Memory B cell (primary cell): ENCODE measurements at regions not wholly inside any gene's neighbourhood (a gene's known extent, or its start where the extent isn't known, plus 50 kb on each side); places are given as distances from the start of the nearest gene placed in this dataset.
A peak's percentile ranks its signal among the peaks of the same experiment; 100 is the strongest.

Experiments
- ATAC-seq: fragments of 150-1000 bp; cut with Tn5 transposase; 2 replicates; pipeline ENCODE4 v1.10.0; 2021; ENCODE audit warnings: low read depth, mild to moderate bottlenecking, moderate library complexity
- DNase-seq, 2 donors: peaks; one replicate each; pipeline ENCODE4 v3.0.0; 2022; ENCODE audit warnings: low spot score in 2 of 2
- H3K27ac Mint-ChIP-seq: one replicate; pipeline ENCODE4 v1.8.0; 2022; ENCODE audit warnings: mild to moderate bottlenecking, moderate library complexity, mixed read lengths
- H3K27me3 Mint-ChIP-seq: one replicate; pipeline ENCODE4 v1.8.0; 2022; ENCODE audit warnings: mixed read lengths
- H3K36me3 Mint-ChIP-seq: one replicate; pipeline ENCODE4 v1.8.0; 2022; ENCODE audit warnings: mild to moderate bottlenecking, mixed read lengths
- H3K4me1 Mint-ChIP-seq: one replicate; pipeline ENCODE4 v1.8.0; 2022; ENCODE audit warnings: mixed read lengths
- H3K4me3 Mint-ChIP-seq: one replicate; pipeline ENCODE4 v1.8.0; 2022; ENCODE audit warnings: mild to moderate bottlenecking, moderate library complexity, mixed read lengths
- H3K9me3 Mint-ChIP-seq: one replicate; pipeline ENCODE4 v1.8.0; 2022; ENCODE audit warnings: mixed read lengths

DNA sequence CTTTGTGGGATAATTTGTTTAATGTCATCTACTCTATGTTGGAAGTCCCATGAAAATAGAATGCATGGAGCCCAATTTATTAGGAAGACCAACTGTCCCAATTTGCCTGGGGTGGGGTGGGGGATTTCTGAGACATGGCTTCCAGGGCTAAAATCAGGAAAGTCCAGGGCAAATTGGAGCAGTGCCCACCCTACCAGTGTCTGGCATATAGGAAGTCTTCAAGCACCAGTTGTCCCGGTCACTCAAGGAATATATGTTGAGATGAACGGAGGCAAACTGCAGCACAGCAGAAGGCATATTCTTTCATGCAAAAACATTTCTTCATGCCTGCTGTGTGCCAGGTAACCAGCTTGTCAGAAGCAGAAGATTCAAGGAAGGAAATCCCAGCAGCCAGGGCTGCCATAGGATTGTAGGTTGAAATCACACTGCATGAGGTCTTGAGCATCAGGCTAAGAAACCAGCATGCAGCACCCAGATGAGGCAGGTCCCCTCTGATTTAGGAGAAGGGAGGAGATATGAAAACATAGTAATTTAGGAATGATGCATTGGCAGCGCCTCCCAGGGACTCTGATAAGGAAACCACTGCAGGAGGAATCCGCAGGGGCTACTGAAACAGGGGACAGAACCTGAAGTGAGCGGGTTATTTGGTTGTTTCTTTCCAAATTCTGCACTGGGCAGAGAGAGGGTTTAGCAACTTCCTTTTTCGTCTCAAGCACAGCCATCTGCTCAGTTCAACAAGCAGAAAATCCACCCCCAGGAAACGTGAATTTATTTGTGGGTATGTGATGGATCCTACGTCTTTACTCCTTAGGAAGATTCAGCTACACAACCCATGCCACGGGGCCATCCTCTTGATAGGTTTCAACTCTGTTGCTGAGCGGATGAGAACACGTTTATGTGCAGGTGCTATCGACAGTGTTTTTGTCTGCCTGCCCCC is 112.6 kb upstream of the CPEB4 start:
- DNase-seq (no peak), ATAC-seq (peak; percentile 43)
- H3K27me3 Mint-ChIP-seq: peaks cover under 1% of the 10 kb centered on the region
- H3K4me1 Mint-ChIP-seq: peaks cover 22% of the 10 kb centered on the region
- no peaks in the 10 kb centered on the region for H3K9me3 Mint-ChIP-seq
- no peaks in the 10 kb centered on the region for H3K36me3 Mint-ChIP-seq
- no peak overlapping the region for H3K4me3 Mint-ChIP-seq
- no peak overlapping the region for H3K27ac Mint-ChIP-seq

DNA sequence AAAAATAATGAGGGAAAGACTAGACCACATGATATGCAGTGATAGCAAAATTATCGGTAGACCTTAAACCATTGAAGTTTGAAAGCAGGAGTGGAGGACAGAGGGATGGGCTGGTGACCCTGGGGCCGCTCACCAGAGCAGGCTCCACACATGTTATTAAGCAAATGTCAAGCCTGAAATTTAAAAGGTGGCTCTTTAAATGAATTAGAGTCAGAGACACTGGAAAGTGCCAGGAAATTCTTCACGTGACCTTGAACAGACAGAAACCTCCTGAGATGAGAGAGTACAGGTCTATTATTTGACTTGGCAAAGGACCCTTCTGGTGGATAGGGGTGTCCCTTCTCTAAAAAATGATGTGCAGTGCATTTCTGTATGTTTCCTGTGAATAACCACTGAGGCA is 111.0 kb upstream of the CPEB4 start:
- DNase-seq (no peak), ATAC-seq (no peak)
- Mint-ChIP-seq H3K27me3 (no peaks in the 10 kb centered on the region), H3K4me3 (no peak overlapping the region), H3K4me1 (peaks cover 29% of the 10 kb centered on the region), H3K9me3 (no peaks in the 10 kb centered on the region), H3K27ac (no peak overlapping the region), H3K36me3 (no peaks in the 10 kb centered on the region)

DNA sequence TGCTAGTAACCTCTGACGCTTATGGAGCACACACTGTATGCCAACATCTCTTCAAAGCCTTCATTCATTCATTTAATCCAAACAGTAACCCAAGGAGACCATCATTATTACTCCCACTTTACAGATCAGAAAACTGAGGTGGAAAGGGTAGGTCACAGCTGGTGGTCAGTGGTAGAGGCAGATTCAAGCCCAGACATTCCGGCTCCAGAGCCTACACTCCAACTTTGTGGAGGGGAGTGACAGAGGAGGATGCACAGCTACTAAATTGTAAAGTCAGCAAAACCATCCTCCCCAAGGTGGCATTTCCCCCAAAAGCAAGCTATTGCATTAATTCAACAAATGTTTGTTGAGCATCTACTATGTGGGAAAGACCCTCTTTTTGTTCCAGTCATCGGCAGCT is 110.5 kb upstream of the CPEB4 start:
- H3K36me3 Mint-ChIP-seq: no peaks in the 10 kb centered on the region
- H3K4me3 Mint-ChIP-seq: no peak overlapping the region
- no peak for DNase-seq
- peaks cover 35% of the 10 kb centered on the region for H3K4me1 Mint-ChIP-seq
- no peaks in the 10 kb centered on the region for H3K9me3 Mint-ChIP-seq
- no peak for ATAC-seq
- H3K27me3 Mint-ChIP-seq: no peaks in the 10 kb centered on the region
- no peak overlapping the region for H3K27ac Mint-ChIP-seq

DNA sequence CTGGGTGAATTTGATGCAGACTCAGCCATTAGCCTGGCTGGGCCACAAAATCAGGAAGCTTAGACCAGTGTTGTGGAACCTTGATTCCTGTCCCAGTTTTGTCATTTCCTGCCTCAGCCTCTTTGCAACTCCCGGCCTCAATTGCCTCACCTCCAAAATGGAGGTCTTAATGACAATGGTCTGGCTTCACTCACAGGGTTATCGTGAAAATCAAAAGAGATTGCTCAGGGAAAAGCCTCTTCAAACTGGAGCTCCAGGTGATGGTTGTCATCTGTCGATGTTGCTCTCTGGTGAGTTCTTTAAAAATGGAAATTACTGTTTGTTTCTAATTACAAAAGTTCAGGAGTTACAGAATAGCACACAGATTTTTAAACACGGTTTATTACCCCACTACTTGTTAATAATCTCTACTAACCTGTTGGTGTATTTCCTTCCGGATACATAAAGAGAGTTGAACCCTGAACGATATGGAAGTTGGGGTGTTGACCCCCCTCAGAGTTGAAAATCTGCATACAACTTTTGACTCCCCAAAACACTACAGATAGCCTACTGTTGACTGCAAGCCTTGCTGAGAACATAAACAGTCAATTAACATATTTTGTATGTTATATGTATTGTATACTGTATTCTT is 109.9 kb upstream of the CPEB4 start:
- Mint-ChIP-seq H3K4me1 (peaks cover 37% of the 10 kb centered on the region), H3K4me3 (no peak overlapping the region)
- no peak for DNase-seq

DNA sequence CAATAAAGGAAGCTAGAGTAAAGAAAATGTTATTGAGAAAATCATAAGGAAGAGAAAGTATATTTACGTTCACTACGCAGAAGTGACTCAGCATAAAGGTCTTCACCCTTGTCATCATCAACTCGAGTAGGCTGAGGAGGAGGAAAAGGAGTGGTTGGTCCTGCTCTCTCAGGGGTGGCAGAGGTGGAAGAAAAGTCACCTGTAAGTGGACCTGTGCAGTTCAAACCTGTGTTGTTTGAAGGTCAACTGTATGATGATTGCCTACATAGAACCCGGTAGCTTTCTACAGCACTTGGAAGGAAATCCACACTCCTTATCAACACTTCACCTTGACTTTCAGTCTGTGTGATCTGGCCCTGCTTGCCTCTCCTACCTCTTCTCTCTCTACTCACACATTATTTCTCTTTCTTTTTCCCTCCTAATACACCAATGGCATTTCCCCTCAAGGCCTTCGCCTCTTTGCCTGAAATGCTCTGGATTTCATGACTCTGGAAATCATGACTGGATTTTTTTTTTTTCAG is 109.3 kb upstream of the CPEB4 start:
- no peak overlapping the region for H3K27ac Mint-ChIP-seq

More for the DNA sequence above, 109.9 kb upstream of the CPEB4 start:
- Mint-ChIP-seq H3K9me3 (no peaks in the 10 kb centered on the region), H3K27ac (no peak overlapping the region), H3K36me3 (no peaks in the 10 kb centered on the region), H3K27me3 (no peaks in the 10 kb centered on the region)
- ATAC-seq: no peak

DNA sequence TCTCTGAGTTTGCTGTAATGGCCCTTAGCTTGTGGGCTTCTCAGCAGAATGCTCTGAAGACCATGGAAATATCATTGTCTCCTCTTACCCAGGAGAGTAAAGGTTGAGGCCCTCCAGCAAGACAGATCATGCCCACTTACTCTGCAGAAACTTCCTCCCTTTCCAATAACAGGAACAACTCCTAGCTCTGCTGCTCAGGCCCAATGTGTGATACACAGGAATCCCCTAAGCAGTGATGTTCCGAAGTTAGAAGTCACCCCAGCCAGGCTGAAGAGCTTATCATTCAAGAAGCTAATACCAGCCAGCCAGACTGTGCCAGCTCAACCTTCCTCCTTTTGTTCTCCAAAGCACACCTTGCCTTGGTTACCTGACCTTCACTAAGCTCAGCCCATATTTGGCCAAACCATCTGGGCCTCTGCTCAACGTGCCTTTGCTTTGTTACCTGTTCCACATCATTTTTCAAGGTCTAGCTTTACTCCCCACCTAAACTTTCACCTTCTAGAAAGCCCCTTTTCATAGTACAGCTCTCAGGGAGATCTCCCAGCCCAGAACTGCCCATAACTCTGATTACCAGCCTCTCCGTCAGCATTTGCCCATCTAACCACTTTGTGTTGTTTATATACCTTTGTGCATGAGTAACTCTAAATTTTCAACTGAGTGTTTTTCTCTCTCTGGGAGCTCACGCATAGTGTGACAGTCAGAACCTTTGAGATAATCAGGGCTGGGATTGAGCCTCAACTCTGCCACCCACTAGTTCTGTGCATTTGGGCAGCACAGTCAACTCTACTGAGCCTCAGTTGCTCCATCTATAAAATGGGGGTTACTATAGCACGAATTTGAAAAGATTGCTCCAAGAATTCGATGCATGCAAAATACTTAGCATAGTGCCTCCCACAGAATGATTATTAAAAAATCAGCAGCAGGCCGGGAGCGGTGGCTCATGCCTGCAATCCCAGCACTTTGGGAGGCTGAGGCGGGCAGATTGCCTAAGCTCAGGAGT is 107.6 kb upstream of the CPEB4 start:
- ATAC-seq (no peak), DNase-seq (no peak)
- Mint-ChIP-seq H3K4me1 (peaks cover 39% of the 10 kb centered on the region), H3K36me3 (no peaks in the 10 kb centered on the region), H3K27ac (peak overlapping the region; percentile 63), H3K4me3 (no peak overlapping the region), H3K9me3 (peaks cover 1% of the 10 kb centered on the region), H3K27me3 (no peaks in the 10 kb centered on the region)

More for the DNA sequence above, 109.3 kb upstream of the CPEB4 start:
- ATAC-seq (no peak), DNase-seq (no peak)
- peaks cover 40% of the 10 kb centered on the region for H3K4me1 Mint-ChIP-seq
- H3K4me3 Mint-ChIP-seq: no peak overlapping the region
- peaks cover 1% of the 10 kb centered on the region for H3K9me3 Mint-ChIP-seq
- no peaks in the 10 kb centered on the region for H3K27me3 Mint-ChIP-seq
- H3K36me3 Mint-ChIP-seq: no peaks in the 10 kb centered on the region

DNA sequence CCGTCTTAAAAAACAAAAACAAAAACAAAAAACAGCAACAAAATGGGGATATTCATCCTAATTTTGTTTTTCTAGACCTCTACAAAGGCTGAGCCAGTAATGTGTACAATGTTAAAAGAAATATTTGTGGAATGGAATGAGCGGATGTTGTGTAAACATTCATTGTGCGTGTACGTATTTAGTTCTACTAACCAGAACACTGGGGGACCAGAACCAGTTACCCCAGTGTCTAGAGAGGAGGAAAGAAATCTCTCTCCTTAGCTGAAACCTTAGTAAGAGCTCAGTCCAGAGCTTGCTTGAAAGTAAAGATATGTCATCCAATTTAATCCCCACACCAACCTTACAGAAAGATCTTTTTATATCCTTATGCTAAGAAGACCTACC is 106.7 kb upstream of the CPEB4 start:
- H3K36me3 Mint-ChIP-seq: no peaks in the 10 kb centered on the region
- no peak overlapping the region for H3K4me3 Mint-ChIP-seq
- peaks cover 1% of the 10 kb centered on the region for H3K9me3 Mint-ChIP-seq
- H3K4me1 Mint-ChIP-seq: peaks cover 43% of the 10 kb centered on the region
- ATAC-seq (no peak), DNase-seq (no peak)
- peak overlapping the region; percentile 93 for H3K27ac Mint-ChIP-seq
- no peaks in the 10 kb centered on the region for H3K27me3 Mint-ChIP-seq

DNA sequence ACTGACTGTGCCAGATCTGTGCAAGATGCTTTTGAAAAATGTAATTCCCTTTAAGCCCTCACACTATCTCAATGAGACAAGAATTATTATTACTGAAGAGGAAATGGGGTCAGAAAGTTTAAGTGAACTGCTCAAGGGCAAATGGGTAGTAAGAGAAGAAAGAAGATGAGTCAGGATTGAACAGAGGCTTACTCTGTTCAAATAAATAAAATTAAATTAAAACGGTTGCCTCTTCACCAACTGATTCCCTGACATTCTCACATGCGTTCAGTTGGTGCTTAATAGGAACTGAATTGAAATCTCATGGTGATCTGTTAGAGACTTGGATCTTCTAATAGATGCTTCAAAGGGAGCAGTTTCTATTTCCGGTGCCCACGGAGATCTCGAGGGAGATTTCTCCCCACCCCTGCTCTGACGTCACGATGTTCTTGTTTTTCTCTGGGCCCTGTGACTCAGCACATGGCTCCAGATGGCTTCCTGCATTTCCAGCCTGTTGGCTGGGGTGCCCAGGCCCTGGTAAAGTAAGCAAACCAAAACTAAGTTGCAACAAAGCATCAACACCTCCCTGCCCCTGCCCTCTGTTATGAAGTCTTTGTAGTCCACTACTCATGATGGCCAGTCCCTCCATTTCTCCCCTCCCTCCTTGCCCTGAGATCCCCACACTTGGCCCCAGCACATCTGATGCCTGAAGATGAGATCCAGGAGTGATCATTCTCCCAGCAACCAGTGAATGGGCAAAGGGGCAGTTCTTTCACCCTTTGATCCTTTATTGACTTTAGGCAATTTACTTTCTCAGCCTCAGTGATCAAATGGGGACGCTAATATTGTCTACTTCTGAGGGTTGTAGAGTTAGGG is 106.1 kb upstream of the CPEB4 start:
- Mint-ChIP-seq H3K36me3 (no peaks in the 10 kb centered on the region), H3K9me3 (peaks cover 1% of the 10 kb centered on the region), H3K4me3 (peak overlapping the region; percentile 11), H3K27me3 (no peaks in the 10 kb centered on the region), H3K27ac (peak overlapping the region; percentile 93), H3K4me1 (peaks cover 50% of the 10 kb centered on the region)
- DNase-seq (peak; percentile 63 to 69), ATAC-seq (peak; percentile 89)

DNA sequence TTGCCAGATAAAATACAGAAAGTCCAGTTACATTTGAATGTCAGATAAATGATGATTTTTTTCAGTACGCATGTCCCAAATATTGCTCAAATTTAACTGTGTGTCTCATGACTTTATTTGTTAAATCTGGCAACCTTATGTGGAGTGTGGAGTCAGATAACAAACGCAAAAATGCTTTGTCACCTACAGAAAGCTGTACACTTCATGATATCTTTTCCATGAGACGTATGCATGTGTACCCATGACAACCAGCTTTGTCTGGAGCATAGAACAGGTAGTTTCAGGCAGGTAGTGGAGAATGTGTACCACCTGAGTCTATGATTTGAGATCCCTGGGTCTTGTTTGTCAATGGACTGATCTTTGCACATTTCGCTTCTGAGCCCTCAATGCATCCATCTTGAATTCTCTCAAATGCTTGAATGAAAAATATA is 105.5 kb upstream of the CPEB4 start:
- H3K27ac Mint-ChIP-seq: peak overlapping the region; percentile 93
- peaks cover 1% of the 10 kb centered on the region for H3K9me3 Mint-ChIP-seq
- no peak overlapping the region for H3K4me3 Mint-ChIP-seq
- no peaks in the 10 kb centered on the region for H3K36me3 Mint-ChIP-seq
- DNase-seq (no peak), ATAC-seq (no peak)
- no peaks in the 10 kb centered on the region for H3K27me3 Mint-ChIP-seq
- peaks cover 53% of the 10 kb centered on the region for H3K4me1 Mint-ChIP-seq

DNA sequence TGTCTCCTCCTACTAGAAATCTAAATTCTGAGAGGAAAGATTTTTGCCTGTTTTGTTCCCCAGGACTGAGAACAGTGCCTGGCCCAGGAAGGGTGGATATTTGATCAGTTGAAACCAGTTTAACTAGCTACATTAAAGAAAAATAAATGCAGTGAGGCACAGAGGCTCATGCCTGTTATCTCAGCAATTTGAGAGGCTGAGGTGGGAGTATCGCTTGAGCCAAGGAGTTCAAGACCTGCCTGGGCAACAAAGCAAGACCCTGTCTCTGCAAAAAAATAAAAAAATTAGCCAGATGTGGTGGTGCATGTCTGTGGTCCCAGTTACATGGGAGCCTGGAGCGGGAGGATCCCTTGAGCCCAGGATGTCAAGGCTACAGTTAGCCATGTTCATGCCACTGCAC is 104.8 kb upstream of the CPEB4 start:
- DNase-seq: no peak
- no peak overlapping the region for H3K4me3 Mint-ChIP-seq
- peak overlapping the region; percentile 74 for H3K27ac Mint-ChIP-seq
- no peak for ATAC-seq
- H3K36me3 Mint-ChIP-seq: no peaks in the 10 kb centered on the region
- H3K4me1 Mint-ChIP-seq: peaks cover 51% of the 10 kb centered on the region
- peaks cover 1% of the 10 kb centered on the region for H3K9me3 Mint-ChIP-seq
- no peaks in the 10 kb centered on the region for H3K27me3 Mint-ChIP-seq

DNA sequence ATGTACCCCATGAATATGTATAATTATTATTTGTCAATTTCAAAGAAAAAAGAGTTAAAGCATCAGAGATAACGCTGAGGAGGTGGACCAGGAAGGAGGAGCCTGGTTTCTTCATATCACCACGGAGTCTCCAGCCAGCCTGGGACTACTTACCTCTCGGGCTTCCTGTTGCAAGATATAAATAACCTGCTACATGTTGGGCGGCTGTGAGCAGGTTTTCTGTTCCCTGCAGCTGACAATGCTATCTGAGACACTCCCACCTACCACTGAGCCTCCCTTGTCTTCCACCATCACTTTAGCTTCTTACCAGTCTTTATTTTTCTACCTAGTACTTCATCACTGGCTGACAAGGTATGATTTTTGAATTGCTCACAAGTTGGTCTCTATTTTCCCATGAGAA is 102.7 kb upstream of the CPEB4 start:
- DNase-seq (no peak), ATAC-seq (no peak)
- Mint-ChIP-seq H3K27ac (no peak overlapping the region), H3K27me3 (no peaks in the 10 kb centered on the region), H3K4me3 (no peak overlapping the region), H3K9me3 (peaks cover 1% of the 10 kb centered on the region), H3K4me1 (peaks cover 49% of the 10 kb centered on the region), H3K36me3 (no peaks in the 10 kb centered on the region)

DNA sequence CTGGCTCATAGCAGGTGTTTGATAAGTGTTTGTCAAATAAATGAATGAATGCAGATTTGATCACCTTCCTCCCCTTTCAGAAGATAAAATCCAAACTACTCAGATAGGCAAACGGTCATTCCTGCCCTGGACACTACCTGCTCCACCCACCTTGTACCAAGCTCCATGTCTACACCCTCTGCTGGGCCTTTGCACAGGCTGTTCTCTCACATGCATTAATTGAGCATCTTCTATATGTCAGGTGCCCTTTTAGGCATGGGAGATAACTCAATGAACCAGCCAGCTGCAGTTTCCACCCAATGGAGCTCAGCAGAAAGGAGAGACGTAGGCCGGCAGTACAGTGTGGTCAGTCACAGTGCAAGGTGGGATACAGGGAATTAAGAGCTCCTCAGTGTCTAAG is 102.3 kb upstream of the CPEB4 start:
- no peak for DNase-seq
- no peaks in the 10 kb centered on the region for H3K27me3 Mint-ChIP-seq
- H3K27ac Mint-ChIP-seq: peak overlapping the region; percentile 21

More for the DNA sequence above, 102.3 kb upstream of the CPEB4 start:
- H3K9me3 Mint-ChIP-seq: peaks cover 1% of the 10 kb centered on the region
- H3K36me3 Mint-ChIP-seq: no peaks in the 10 kb centered on the region
- no peak for ATAC-seq
- H3K4me3 Mint-ChIP-seq: no peak overlapping the region
- peaks cover 52% of the 10 kb centered on the region for H3K4me1 Mint-ChIP-seq
